ENCODE measurements at regions not wholly inside any gene's neighbourhood (a gene's known extent, or its start where the extent isn't known, plus 50 kb on each side); places are given as distances from the start of the nearest gene placed in this dataset.
A peak's percentile ranks its signal among the peaks of the same experiment; 100 is the strongest.

DNA sequence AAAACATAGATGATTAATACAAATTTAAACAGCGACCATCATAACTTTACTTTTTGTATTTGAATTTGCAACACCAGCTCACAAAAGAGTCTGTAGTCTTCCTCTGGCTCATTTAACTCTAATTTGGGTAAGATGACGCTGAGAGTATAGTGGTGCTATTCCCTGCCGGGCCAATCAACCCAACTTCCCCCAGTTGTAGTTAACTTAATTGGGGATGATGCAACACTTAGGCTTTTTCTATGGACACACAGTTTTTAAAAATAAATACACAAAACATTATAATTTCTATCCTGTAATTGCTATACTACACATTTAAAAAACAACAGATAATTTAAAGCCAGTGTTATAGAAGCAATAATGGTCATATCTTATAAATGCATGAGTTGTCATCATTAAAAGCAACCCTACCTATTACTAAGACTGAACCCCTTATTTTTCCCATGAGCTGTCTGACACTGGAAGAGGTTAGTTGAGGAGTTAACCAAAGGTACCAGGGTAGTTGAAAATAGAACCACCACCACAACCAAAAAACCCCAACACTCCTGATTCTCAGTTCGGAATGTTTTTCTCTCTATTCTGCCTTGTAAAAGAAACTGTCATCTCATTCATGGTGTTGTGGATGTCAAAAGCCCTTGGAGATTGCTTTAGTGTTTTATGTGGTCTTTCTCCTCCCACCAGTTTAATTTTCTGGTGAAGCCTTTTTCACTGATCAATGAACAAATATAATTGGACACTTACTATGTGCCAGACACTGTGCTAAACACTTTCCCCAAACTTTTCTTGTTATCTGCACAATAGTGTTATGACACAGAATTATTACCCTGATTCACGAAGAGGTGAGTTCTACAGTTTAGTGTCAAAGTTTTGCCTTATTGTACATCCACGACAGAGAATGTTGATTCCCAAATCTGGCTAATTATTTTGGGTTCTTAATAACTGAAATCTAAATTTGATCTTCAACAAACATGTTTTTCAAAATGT, 61.5 kb upstream of the RAPGEF2 start:
- H3K9me2 ChIP-seq = no peaks in the 10 kb centered on the region
- H3K27ac ChIP-seq (ENCODE audit: low read depth in 2 of 2, low read length in 1 of 2) = no peak overlapping the region
- ChIA-PET POLR2A (no interaction called here), CTCF (interaction anchor here (0.7 kb wide), 1 partner anchor 22 kb away, joined by 3 read pairs; no protein-coding TSS in a partner anchor)
- no peak overlapping the region for H3K9ac ChIP-seq
- H3K4me1 ChIP-seq (ENCODE audit: control insufficient read depth in 1 of 2, insufficient read depth in 2 of 2, low read depth in 1 of 2, low read length in 1 of 2) = peaks cover 0 to 7% of the 10 kb centered on the region in 2 experiments; a peak in 3 of 4 replicates
- DNase-seq = no peak
- H3K27me3 ChIP-seq (ENCODE audit: insufficient read depth) = no peaks in the 10 kb centered on the region; the same call in 1 of the 2 replicates
- H3F3A ChIP-seq (replicated peaks; ENCODE audit: insufficient read depth) = no peaks in the 10 kb centered on the region
- no peaks in the 10 kb centered on the region for H3K9me3 ChIP-seq
- no peak overlapping the region; the same call in 1 of the 2 replicates for H2AFZ ChIP-seq (ENCODE audit: low read depth)
- TF ChIP-seq EP300 (IDR thresholded peaks at IDR 0.05; ENCODE audit: borderline replicate concordance in 1 of 2, low read depth in 1 of 2, low read length in 1 of 2) (no peak), EZH2phosphoT487 (IDR thresholded peaks at IDR 0.05; ENCODE audit: borderline replicate concordance, low read depth) (no peak), SMC3 (IDR thresholded peaks at IDR 0.05; ENCODE audit: low read depth, low read length) (no peak), RFX5 (IDR thresholded peaks at IDR 0.05; ENCODE audit: low read length) (no peak)
- TF ChIP-seq, protein P1, sequence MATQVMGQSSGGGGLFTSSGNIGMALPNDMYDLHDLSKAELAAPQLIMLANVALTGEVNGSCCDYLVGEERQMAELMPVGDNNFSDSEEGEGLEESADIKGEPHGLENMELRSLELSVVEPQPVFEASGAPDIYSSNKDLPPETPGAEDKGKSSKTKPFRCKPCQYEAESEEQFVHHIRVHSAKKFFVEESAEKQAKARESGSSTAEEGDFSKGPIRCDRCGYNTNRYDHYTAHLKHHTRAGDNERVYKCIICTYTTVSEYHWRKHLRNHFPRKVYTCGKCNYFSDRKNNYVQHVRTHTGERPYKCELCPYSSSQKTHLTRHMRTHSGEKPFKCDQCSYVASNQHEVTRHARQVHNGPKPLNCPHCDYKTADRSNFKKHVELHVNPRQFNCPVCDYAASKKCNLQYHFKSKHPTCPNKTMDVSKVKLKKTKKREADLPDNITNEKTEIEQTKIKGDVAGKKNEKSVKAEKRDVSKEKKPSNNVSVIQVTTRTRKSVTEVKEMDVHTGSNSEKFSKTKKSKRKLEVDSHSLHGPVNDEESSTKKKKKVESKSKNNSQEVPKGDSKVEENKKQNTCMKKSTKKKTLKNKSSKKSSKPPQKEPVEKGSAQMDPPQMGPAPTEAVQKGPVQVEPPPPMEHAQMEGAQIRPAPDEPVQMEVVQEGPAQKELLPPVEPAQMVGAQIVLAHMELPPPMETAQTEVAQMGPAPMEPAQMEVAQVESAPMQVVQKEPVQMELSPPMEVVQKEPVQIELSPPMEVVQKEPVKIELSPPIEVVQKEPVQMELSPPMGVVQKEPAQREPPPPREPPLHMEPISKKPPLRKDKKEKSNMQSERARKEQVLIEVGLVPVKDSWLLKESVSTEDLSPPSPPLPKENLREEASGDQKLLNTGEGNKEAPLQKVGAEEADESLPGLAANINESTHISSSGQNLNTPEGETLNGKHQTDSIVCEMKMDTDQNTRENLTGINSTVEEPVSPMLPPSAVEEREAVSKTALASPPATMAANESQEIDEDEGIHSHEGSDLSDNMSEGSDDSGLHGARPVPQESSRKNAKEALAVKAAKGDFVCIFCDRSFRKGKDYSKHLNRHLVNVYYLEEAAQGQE (IDR thresholded peaks at IDR 0.05; ENCODE audit: low read depth, low read length) = no peak
- H3K4me2 ChIP-seq = no peak overlapping the region
- no peaks in the 10 kb centered on the region for H3K79me2 ChIP-seq (ENCODE audit: insufficient read depth)
- H3K36me3 ChIP-seq (replicated peaks in 1 of 2; ENCODE audit: control insufficient read depth in 1 of 2, insufficient read depth in 2 of 2, low read length in 1 of 2) = no peaks in the 10 kb centered on the region
- WGBS (ENCODE audit: low lambda C conversion rate) = 84% methylated on average over 6 of the region's 6 CpGs
- no peak overlapping the region for H3K4me3 ChIP-seq (ENCODE audit: low read depth in 2 of 2, low read length in 1 of 2)
- H4K20me1 ChIP-seq (ENCODE audit: insufficient read depth) = no peaks in the 10 kb centered on the region

DNA sequence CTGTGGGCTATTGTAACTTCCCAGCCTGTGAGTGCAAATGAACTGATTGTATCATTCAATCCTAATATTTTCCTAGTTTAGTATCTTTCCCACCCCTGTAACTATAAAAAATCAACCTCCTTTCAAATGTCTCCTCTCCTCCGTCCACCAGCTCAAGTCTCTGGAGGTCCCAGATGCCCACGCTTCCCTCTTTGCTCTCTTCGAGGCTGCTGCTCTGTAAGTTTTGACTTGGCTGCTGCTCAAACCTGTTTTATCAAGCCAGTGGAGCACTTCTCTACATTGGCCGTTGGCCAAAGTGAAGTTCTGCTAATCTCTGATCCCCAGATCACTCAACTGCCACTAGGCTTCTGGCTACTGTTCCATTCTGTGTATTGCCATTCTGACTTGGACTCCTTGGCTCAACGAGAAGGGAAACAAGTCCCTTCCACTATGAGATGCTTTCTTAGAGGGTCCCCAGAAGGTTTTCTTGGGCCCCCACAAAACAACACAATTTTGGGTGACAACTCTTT, 60.7 kb upstream of the RAPGEF2 start:
- Histone ChIP-seq H3K9me3 (no peaks in the 10 kb centered on the region), H3K4me3 (ENCODE audit: low read depth in 2 of 2, low read length in 1 of 2) (no peak overlapping the region), H3F3A (replicated peaks; ENCODE audit: insufficient read depth) (no peaks in the 10 kb centered on the region), H3K9ac (no peak overlapping the region), H4K20me1 (ENCODE audit: insufficient read depth) (no peaks in the 10 kb centered on the region), H2AFZ (ENCODE audit: low read depth) (no peak overlapping the region), H3K27me3 (ENCODE audit: insufficient read depth) (no peaks in the 10 kb centered on the region), H3K4me1 (ENCODE audit: control insufficient read depth in 1 of 2, insufficient read depth in 2 of 2, low read depth in 1 of 2, low read length in 1 of 2) (peaks cover under 1 to 7% of the 10 kb centered on the region in 2 experiments; a peak in 3 of 4 replicates), H3K36me3 (replicated peaks in 1 of 2; ENCODE audit: control insufficient read depth in 1 of 2, insufficient read depth in 2 of 2, low read length in 1 of 2) (no peaks in the 10 kb centered on the region), H3K79me2 (ENCODE audit: insufficient read depth) (no peaks in the 10 kb centered on the region), H3K9me2 (no peaks in the 10 kb centered on the region), H3K27ac (ENCODE audit: low read depth in 2 of 2, low read length in 1 of 2) (no peak overlapping the region), H3K4me2 (no peak overlapping the region)
- 35% methylated on average over 5 of the region's 5 CpGs for WGBS (ENCODE audit: low lambda C conversion rate)
- peak; percentile 73 for DNase-seq
- POLR2A ChIA-PET = no interaction called here
- CTCF ChIA-PET = no interaction called here
- TF ChIP-seq, protein P2, sequence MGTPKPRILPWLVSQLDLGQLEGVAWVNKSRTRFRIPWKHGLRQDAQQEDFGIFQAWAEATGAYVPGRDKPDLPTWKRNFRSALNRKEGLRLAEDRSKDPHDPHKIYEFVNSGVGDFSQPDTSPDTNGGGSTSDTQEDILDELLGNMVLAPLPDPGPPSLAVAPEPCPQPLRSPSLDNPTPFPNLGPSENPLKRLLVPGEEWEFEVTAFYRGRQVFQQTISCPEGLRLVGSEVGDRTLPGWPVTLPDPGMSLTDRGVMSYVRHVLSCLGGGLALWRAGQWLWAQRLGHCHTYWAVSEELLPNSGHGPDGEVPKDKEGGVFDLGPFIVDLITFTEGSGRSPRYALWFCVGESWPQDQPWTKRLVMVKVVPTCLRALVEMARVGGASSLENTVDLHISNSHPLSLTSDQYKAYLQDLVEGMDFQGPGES (IDR thresholded peaks at IDR 0.05; ENCODE audit: low read depth, low read length) = no peak
- TF ChIP-seq RAD21 (IDR thresholded peaks at IDR 0.05; ENCODE audit: low read length) (peak; percentile 26; the same call in 1 of the 2 replicates), TAF1 (IDR thresholded peaks at IDR 0.05; ENCODE audit: borderline replicate concordance, low read depth, low read length) (no peak), MXI1 (IDR thresholded peaks at IDR 0.05; ENCODE audit: low read depth, low read length) (0 out of 2 replicates have a peak, but pooled peaks have one; percentile 54), RXRA (IDR thresholded peaks at IDR 0.05; ENCODE audit: borderline replicate concordance, low read depth) (no peak), GABPA (IDR thresholded peaks at IDR 0.05; ENCODE audit: low read depth) (no peak), YY1 (IDR thresholded peaks at IDR 0.05; ENCODE audit: low read depth) (no peak), FOXJ3 (CRISPR knock-in tag; IDR thresholded peaks at IDR 0.05) (0 out of 2 replicates have a peak, but pooled peaks have one; percentile 22), TEAD4 (IDR thresholded peaks at IDR 0.05; ENCODE audit: borderline replicate concordance, insufficient read depth) (no peak), NFIC (IDR thresholded peaks at IDR 0.05; ENCODE audit: borderline replicate concordance) (peak; percentile 42; the same call in 1 of the 2 replicates), CHD2 (IDR thresholded peaks at IDR 0.05; ENCODE audit: low read length, partially characterized antibody) (peak; percentile 34), RCOR1 (IDR thresholded peaks at IDR 0.05; ENCODE audit: low read length) (peak; percentile 72)
- TF ChIP-seq, protein P3, sequence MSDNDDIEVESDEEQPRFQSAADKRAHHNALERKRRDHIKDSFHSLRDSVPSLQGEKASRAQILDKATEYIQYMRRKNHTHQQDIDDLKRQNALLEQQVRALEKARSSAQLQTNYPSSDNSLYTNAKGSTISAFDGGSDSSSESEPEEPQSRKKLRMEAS (IDR thresholded peaks at IDR 0.05; ENCODE audit: low read depth) = no peak
- TF ChIP-seq, protein P4, sequence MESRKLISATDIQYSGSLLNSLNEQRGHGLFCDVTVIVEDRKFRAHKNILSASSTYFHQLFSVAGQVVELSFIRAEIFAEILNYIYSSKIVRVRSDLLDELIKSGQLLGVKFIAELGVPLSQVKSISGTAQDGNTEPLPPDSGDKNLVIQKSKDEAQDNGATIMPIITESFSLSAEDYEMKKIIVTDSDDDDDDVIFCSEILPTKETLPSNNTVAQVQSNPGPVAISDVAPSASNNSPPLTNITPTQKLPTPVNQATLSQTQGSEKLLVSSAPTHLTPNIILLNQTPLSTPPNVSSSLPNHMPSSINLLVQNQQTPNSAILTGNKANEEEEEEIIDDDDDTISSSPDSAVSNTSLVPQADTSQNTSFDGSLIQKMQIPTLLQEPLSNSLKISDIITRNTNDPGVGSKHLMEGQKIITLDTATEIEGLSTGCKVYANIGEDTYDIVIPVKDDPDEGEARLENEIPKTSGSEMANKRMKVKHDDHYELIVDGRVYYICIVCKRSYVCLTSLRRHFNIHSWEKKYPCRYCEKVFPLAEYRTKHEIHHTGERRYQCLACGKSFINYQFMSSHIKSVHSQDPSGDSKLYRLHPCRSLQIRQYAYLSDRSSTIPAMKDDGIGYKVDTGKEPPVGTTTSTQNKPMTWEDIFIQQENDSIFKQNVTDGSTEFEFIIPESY (IDR thresholded peaks at IDR 0.05; ENCODE audit: borderline replicate concordance, low read depth) = no peak

Measured in SK-N-SH (cell line).